Stimulated activated CD4-positive, alpha-beta T cell treated with anti-CD3 and anti-CD28 coated beads, Interleukin-2, amount 100 ng/mL, for 4 hours (primary cell): ENCODE measurements at regions not wholly inside any gene's neighbourhood (a gene's known extent, or its start where the extent isn't known, plus 50 kb on each side); places are given as distances from the start of the nearest gene placed in this dataset.

Source experiments
- DNase-seq: peaks from one replicate; pipeline ENCODE4 v3.0.0-alpha.2; 2020; ENCODE audit warnings: low read depth

DNA sequence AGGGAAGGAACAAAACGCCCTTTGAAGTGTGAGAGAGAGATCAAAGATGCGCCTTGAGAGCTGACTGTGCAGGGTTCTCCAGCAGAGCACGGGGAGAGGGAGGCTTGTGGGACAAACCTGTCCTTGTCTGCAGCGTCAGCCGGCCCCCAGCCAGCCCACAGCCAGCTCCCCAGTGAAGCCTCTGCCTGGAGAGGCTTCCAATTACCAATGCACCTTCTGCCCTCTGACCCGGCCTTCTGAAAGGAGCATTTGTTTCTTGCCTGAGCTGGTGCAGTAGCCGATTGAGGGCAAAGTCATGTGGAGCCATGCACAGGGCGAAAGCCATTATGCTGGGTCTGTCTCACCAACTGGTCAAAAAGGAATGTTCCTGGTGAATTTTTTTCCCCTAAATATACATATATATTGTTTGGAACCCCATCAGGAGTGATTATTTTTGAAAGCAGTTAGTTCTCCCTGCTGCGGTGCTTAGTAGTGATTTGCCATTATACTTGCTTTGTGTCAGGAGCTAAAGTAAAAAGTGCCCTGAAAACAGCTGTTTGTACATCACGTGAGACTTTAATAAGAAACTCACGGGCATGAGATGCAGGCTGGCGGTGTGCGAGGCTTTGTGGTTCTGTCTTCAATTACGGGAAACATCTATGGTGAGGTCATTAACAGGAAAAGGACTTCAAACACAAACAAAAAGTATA lies 268.6 kb downstream of the KLF6 start:
- DNase-seq, result no peak

GRCh38 chr10:3514691-3515090 lies 270.3 kb downstream of the KLF6 start:
- DNase-seq, result no peak

DNA sequence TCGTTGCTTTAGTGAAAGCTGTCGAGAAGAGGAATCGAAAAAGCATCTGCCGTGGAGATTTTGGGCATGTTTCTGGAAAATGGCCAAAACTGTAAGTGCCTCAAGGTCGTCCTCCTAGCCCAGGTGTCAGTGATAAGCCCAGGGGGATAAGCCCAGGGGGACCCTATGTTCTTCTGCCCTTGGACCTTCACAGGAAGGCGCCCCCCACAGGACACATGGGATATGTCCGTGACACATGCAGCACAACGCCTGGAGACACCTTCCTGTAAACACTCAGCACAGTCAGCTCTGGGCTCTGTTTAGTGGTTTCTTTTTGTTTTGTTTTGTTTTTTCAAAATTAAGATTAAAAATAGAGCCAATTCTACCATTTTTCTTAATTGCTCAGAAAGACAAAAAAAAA lies 272.7 kb downstream of the KLF6 start:
- no peak for DNase-seq

GRCh38 chr10:3511483-3511882 lies 273.5 kb downstream of the KLF6 start:
- DNase-seq, result no peak

- no peak for DNase-seq
Measured at GRCh38 chr10:3510741-3511140, 274.3 kb downstream of the KLF6 start.

DNA sequence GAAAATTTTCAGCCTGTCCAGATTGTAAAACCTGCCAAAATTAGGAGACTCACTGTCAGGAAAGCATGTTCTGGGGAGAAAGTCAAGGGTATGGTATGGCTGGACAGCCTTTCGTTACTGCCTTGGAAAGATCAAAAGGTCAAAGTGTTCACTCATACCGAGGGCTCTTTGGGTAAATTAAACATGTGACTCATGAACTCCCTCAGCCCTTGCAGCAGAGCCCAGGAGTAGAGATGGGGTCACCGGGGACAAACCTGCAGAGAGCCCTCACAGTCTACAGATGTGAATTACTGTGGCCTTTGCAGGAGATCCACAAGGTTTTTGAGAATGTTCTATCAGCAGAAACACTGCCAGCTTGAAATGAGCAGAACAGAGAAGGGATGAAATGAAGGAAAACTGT lies 275.7 kb downstream of the KLF6 start:
- no peak for DNase-seq

- no peak for DNase-seq
Measured at GRCh38 chr10:3503299-3503698, 281.7 kb downstream of the KLF6 start.

DNA sequence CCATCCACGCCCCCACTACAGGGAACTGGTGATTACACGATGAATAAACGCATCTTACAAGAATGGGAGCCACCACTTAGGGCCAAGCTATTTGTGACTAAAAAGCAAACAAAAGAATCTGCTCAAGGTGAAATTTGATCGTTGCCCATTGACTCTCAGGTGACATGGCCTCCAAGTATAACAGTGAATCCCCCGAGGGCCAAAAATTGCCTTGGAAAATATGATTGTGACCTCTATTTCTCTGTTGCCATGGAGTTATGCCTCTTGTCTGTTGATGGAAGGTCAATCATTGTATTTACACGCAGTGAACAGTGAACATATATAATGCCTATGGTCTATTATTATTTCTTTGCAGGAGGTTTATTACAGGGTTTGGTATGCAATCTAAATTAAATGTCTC lies 282.3 kb downstream of the KLF6 start:
- no peak for DNase-seq

GRCh38 chr10:3500408-3500856 lies 284.6 kb downstream of the KLF6 start:
- no peak for DNase-seq

GRCh38 chr10:3499120-3499519 lies 285.9 kb downstream of the KLF6 start:
- DNase-seq, result no peak

- no peak for DNase-seq
Measured at GRCh38 chr10:3497581-3497980, 287.4 kb downstream of the KLF6 start.

- DNase-seq, result no peak
Measured at GRCh38 chr10:3496138-3496537, 288.9 kb downstream of the KLF6 start.

DNA sequence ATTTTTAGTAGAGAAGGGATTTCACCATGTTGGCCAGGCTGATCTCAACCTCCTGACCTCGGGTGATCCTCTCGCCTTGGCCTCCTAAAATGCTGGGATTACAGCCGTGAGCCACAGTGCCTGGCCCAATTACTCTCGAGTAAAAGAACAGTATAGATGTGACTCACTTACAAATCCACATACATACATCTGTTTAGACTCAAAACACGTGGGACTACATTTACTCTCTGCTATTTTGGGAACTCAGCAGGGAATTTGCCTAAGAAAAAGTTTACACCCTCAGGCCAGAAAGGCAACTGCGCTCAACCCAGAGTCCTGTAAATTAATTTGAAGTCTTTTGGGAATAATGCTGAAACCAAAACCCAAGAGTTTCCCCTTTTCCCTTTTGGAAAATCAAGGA lies 289.7 kb downstream of the KLF6 start:
- DNase-seq, result no peak

DNA sequence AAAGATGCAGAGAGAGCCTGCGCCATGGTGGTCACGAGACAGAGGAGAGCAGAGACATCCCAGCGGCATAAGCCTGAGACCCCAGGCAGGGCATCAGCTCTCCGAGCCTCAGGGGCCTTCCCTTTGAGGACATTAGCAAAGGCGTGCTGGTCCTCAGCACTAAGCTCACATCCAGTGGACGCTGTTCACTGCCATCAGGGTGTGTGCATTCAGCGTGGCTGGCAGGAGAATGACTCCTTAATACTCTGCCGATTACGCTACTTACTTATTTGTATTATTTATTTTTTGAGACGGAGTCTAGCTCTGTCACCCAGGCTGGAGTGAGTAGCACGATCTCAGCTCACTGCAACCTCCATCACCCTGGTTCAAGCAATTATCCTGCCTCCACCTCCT lies 290.2 kb downstream of the KLF6 start:
- DNase-seq, result no peak

GRCh38 chr10:3494131-3494837 lies 290.7 kb downstream of the KLF6 start:
- no peak for DNase-seq

DNA sequence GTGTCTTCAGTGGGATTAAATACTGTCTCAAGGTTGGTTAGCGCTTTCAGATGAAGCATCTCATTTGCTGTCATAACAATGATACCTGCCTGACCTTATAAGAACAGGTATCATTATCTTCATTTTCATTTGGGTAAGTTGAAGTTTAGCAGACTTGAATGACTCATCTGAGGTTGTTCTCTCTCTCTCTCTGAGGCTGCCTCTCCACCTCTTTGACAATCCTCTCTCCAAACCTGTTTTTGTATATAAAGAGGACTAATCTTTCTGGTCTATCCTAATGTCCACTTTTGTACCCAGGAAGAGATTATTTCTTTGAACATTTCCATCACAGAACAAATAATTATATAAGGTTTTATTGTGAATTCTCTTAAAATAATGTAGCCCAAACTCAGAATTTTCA lies 291.4 kb downstream of the KLF6 start:
- DNase-seq, result no peak

- no peak for DNase-seq
Measured at GRCh38 chr10:3491571-3491970, 293.4 kb downstream of the KLF6 start.

GRCh38 chr10:3487228-3487627 lies 297.8 kb downstream of the KLF6 start:
- no peak for DNase-seq

DNA sequence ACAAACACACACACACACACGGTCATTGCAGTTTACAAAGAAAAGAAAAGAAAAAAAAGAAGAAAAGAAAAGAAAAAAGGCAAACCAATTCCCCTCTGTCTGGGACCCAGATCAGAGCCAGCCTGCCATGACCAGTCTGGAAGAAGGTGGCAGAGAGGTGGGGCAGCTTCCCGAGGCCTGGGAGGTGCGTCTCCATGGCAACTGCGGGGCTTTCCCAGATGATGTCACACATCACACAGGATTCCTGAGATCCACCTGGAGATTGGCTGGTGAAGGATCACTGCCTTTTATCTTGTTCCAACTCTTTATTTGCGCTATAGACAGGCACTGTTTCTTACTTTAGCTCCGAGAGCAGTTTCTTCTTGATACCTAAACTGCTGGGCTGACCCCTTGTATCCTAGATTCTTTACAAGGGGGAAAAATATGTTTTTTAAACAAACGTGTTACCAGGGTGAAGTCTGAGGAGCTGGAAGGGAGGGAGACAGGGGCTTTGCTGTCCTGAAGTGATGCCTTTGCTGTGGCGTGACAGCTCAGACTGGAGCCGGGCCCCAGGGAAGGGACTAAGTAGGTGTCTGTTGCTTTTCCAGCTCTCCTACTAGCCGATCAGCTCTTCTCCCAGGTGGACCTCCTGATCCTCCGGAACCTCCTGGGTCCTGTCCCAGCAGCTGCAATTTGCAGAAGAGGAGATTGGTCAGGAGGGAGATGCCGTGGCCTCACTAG lies 298.5 kb downstream of the KLF6 start:
- DNase-seq, result no peak

GRCh38 chr10:3485057-3485686 lies 299.8 kb downstream of the KLF6 start:
- DNase-seq, result no peak

DNA sequence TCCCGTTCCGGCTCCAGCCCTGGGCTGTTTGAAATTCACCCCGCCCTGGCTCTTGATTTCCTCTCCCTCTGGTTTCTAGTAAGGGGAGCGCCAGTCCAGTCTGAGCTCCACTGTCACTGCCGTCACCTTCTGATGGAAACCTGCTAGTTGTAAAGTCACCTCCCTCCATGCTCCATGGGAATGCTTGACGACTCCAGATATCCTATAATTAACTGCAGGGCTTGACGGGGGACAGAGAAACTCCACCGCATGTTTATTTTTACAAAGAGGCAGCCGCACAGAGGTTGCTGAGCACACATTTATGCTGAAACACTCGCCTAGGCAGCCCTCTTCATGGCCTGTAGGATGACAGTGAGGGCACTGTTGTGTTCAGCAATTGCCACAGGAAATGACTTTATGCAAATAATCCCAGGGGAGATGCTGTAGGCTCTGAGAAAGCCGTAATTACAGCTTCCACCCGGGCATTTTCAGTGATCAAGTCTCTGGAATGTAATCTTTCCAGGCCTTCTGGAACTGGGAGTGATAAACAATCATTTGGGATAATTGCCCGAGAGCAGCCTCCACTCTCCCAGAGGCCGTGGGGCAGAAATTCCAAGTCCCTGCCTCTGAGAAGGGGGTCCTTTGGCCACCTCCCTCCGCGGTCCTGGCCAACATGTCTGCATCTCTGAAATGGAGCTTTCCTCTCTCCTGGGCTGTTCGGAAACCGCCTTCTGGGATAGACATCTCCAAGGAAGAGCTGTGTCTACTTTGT lies 300.5 kb downstream of the KLF6 start:
- DNase-seq, result no peak
